ENCODE measurements at regions not wholly inside any gene's neighbourhood (a gene's known extent, or its start where the extent isn't known, plus 50 kb on each side); places are given as distances from the start of the nearest gene placed in this dataset.

- TF ChIP-seq SMC3 (IDR thresholded peaks at IDR 0.05) (no peak), CTCF (IDR thresholded peaks at IDR 0.05) (no peak), ZFP36 (IDR thresholded peaks at IDR 0.05; ENCODE audit: borderline replicate concordance, partially characterized antibody) (no peak), HMGXB4 (CRISPR knock-in tag; IDR thresholded peaks at IDR 0.05; ENCODE audit: borderline replicate concordance) (no peak), HES2 (IDR thresholded peaks at IDR 0.05) (no peak), RAD21 (conservative IDR thresholded peaks at IDR 0.05 in 1 of 2, IDR thresholded peaks at IDR 0.05 in 1 of 2) (no peak), CBX8 (IDR thresholded peaks at IDR 0.05) (no peak), POLR2AphosphoS2 (conservative IDR thresholded peaks at IDR 0.05; ENCODE audit: low read length) (no peak), HOXA7 (CRISPR knock-in tag; IDR thresholded peaks at IDR 0.05) (no peak), FOSL2 (IDR thresholded peaks at IDR 0.05) (no peak), FOSL2 (CRISPR knock-in tag; IDR thresholded peaks at IDR 0.05) (no peak)
Observed at GRCh38 chr3:154061001-154061370, 60.2 kb upstream of the ARHGEF26 start.

Measured in A549 (cell line).